Kidney capillary endothelial cell (primary cell): ENCODE measurements at regions not wholly inside any gene's neighbourhood (a gene's known extent, or its start where the extent isn't known, plus 50 kb on each side); places are given as distances from the start of the nearest gene placed in this dataset.
"Not testable (repeated sequence)": the region's sequence is repeated elsewhere in the genome, so short reads cannot be mapped to it uniquely, and the experiment has no call there.

Source experiments
- DNase-seq: peaks from one replicate; pipeline ENCODE4 v3.0.0-alpha.2; 2018; ENCODE audit warnings: low spot score

DNA sequence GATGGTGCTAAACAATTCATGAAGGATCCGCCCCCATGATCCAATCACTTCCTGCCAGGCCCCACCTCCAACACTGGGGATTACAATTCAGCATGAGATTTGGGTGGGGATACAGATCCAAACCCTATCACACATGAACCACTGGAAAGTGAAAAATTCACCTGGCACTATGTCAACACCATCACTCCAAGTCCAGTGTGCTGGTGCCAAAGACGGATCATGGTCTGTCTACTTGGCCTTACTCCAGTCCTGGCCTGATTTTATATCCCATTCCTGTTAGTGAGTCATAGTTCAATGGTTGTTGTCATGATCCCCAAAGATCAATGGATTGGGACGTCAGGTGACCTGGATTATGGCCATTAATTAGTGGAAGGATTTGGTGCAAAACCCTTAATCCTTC, 147.4 kb upstream of the RPS23 start:
- no peak for DNase-seq

- DNase-seq = no peak
Observed at GRCh38 chr5:82424211-82424610, 146.1 kb upstream of the RPS23 start.

DNA sequence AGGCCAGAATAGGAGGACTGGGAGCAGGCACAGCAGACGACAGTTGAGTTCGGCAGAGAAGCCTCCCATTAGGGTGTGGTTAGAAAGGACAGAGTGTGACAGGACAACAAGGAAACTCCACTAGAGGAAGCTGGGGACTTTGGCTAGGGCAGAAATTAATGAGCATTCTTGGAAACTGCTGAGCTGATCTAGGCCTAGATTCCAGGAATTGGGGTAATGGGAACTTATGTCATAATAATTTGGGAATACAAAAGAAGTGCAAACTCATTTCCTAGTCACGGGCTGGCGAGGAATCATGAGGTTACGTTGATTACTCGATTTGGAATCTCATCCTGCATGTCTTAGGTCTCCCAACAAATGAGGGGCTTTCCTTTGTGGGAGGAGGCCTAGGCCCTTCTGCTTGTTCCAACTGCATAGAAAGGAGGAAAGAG, 144.6 kb upstream of the RPS23 start:
- DNase-seq = no peak

DNA sequence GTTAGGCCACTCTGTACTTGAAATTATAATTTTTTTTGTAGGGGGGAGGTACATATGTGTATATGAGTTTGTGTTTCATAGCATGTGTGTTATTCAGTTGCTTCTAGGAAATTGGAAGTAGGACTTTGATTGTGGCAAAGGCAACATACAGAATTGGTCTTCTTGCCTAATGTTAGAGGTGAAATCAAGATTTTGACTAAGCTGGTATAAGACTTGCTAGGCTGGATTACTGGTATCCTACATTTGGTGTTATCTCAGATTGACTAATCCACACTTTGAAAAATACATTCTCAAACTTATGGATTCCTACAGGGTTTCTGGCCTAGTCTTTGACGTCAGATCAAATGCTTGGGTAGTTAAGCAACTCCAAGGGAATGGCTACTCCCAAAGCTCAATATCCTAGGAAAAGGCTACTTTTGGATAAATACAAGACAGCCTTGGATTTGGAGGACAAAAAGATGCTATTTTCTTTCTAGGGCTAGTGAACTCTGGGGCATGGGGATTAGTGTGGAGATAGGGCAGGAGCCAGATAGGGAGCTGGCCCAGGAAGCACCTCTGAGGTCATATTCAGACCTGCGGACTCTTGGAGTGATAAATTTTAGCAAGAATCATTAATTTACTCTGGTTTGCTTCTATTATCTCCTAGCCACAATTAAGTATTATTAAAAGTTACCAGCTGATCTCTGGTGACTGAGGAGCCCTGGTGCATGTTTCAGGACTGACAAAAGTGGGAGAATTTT, 144.0 kb upstream of the RPS23 start:
- no peak for DNase-seq

GRCh38 chr5:82421119-82421518, 143.0 kb upstream of the RPS23 start:
- peak; percentile 83 for DNase-seq

DNA sequence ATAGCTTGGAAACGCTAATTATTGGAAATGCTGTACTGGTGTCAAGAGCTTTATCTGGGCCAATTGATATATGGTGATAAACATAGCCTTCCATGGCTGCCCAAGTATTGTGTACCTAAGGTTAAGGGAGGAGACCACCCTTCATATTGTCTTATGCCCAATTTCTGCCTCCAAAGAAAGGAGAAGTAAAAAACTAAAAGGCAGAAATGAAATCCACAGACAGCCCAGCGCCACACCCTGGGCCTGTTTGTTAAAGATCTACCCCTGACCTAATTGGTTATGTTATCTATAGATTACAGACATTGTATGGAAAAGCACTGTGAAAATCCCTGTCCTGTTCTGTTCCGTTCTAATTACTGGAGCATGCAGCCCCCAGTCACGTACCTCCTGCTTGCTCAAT, 142.4 kb upstream of the RPS23 start:
- not testable (repeated sequence) for DNase-seq

- DNase-seq = no peak
Observed at GRCh38 chr5:82419559-82420332, 141.6 kb upstream of the RPS23 start.

GRCh38 chr5:82418608-82418950, 140.4 kb upstream of the RPS23 start:
- no peak for DNase-seq

- DNase-seq = no peak
Observed at GRCh38 chr5:82417776-82418607, 139.8 kb upstream of the RPS23 start.

- DNase-seq = no peak
Observed at GRCh38 chr5:82416512-82416911, 138.4 kb upstream of the RPS23 start.

- DNase-seq = no peak
Observed at GRCh38 chr5:82414041-82414388, 135.9 kb upstream of the RPS23 start.

DNA sequence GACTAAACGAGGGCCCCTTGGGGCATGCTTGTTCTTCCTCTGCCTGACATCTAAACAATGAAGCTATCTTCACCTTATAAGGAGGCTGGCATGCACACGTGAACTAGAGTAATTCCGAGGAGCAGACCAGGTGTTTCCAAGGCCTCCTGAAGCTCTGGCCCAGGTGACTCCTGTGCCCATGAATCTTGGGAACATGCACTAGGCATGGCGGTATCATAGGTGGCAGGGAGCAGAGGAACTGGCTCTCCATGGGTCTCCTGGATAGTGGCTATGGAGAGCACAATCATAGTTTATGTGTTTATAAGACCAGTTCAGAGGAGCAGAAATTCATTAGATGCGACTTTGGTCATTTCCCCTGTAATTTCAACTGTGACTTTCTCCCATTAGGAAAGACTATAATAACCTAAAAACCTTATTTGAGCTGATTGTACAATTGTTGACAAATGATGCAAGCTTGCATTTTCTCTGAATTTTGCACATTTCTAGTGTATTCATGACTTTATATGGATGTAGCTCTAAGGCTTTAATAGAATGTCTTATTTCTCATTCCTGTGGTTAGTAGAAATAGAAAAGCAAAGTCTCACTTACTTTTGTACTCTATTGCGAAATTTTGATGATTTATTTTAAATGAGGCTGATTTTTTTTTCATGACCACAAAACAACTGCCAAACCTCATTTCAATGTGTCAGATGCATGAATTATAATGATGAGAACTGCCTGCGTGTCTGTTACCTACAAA, 135.3 kb upstream of the RPS23 start:
- no peak for DNase-seq

GRCh38 chr5:82408033-82408432, 129.9 kb upstream of the RPS23 start:
- DNase-seq = no peak

DNA sequence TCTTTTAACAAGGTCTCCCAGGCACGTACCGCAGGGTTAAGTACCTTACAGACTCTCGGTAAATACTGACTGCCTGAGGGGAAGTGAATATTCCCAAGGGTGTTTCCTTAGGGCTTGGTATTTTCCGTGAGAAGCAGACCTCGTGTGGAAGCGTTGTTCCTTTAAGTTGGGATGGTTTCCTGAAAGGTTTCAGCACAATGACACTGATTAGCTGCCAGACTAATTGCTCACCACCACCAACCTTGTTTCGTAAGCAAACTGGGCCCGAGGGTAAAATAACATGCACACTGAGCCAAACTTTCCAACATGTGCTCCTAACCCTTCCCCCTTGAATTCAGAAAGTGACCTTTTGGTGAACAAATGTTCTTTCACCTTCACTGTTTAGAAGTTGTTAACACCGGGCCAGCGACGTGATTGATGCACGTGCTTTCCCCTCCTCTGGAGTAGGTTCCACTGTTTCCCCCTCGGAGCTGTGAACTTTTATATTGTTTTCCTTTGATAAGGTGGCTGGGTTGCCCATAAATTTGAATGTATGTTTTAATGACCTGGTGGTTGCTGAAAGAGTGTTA, 128.1 kb upstream of the RPS23 start:
- peak; percentile 86 for DNase-seq

DNA sequence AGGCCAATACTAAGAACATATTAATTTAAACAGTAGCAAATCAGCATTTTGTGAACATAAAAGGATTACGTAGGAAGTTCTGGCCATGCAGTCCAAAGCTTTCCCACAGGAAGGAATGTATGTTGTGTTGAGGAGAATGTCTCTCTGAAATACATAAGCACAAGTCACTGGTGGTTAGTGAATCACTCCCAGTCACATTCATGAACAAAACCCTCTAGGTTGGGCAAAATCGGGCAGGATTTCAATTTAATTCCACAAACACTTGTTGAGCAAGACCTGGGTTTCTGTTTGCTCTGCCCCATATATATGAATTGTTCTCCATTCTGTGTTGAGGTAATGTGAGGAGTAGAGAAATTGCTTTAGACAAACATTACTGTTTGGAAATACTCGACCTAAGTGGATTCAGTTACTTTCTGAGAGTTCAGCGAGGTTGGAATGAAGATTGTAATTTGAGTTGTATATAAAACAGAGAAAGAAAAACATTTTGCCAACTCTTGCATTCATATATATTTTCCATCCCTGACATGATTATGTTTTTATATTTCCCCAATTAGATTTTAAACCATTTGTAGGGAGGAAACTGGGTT, 127.6 kb upstream of the RPS23 start:
- DNase-seq = peak; percentile 57

DNA sequence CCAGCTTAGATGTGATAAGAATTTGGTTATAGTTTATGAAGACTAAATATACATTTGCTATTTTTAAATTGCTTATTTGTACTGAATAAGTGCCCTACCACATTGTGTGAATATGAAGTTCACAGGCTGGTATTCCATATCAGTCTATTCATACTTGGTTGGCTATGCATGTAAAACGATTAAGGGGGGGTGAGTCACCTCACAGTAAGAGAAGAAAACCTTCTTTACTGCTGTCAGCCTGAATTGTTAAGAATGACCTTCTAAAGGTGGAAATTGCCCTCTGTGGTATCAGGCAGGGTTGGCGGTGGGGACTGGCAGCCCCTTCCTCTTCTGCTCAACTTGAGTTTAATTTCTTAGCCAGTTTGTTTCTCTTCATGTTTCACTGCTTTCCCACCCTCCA, 127.0 kb upstream of the RPS23 start:
- DNase-seq = peak; percentile 71

GRCh38 chr5:82404382-82404945, 126.3 kb upstream of the RPS23 start:
- no peak for DNase-seq

DNA sequence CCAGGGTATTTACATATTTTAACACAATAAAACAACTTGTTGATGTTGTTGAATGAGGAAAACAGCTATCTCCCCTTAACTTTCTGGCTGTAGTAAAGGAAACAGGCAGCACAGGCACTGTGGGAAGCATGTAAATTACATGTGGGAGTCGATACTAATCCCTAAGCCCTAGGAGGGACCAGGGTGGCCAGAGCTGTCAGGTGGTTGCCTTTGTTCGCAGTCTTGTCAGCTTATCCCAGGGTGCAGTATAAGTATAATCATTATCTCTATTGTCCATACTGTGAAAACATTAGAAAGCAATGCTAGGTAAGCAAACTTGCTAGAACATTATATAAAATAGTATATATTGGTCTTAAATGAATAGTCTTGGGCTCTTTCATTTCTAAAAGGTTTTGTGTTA, 125.6 kb upstream of the RPS23 start:
- DNase-seq = no peak

DNA sequence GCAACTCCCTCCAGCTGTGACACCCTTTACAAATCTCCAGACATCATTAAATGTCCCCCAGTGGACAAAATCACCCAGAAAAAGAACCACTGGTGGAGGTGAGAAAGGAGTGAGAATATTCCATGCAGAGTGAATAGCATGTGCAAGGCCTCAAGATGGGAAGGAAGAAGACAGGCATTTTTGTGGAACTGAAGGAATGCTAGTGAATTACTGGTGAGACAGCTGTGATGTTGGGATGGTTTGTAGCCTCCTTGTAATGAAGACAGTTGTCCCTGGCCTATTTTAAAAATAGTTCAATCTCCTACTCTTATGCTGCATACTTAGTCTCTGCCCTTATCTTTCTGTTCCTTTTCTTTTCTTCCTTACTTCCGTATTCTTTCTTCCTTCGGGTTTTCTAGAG, 124.9 kb upstream of the RPS23 start:
- DNase-seq = no peak

DNA sequence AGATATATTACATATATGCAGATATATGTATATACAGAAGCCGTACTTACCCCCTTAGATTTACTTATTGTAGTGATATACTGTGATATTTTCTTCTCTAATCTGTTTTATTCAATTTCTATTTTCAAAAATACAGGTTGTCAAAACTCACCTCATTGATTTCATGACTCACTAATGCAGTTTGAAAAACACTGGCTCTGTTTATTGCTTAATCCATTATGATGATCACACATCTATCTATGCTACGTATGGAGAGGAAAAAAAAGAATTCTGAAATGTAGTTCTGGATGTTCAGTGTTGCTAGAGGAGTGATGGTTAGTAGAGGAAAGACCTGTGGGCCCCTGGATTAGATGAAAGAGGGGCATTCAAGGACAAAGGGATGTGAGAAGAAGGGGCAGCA, 121.0 kb upstream of the RPS23 start:
- no peak for DNase-seq

- no peak for DNase-seq
Observed at GRCh38 chr5:82397741-82398320, 119.7 kb upstream of the RPS23 start.
